ENCODE measurements at regions not wholly inside any gene's neighbourhood (a gene's known extent, or its start where the extent isn't known, plus 50 kb on each side); places are given as distances from the start of the nearest gene placed in this dataset.

DNA sequence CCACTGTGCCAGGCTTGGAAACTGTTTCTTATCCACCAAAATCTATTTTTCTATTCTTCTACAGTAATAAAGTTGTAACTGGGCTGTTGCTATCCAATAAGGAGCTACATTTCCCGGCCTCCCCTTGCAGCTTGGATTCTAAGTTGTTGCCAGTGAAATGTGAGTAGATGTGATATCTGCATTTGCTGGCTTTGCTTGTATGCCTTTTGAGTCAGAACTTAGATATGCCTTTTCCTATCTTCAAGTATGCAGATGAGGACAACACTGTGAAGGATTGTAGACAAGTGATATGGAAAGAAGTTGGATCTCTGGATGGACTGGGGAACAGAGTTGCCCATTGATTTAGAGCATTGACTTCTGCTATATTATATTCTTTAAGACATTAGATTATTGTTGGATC lies 236.9 kb downstream of the REEP3 start:
- TF ChIP-seq CTCF (conservative IDR thresholded peaks at IDR 0.05; ENCODE audit: low read depth, low read length) (no peak), EZH2 (IDR thresholded peaks at IDR 0.05; ENCODE audit: borderline replicate concordance, low read depth, low read length, poor library complexity, severe bottlenecking) (no peak)
- no peak overlapping the region for H3K27ac ChIP-seq (ENCODE audit: low read depth, low read length, poor library complexity, severe bottlenecking)
- CTCF ChIA-PET = no interaction called here
- H3K9me3 ChIP-seq (ENCODE audit: low read depth, low read length, poor library complexity, severe bottlenecking) = no peaks in the 10 kb centered on the region
- intact Hi-C loops (cut with micrococcal nuclease; ENCODE audit: unreplicated experiment) = no loop called here
- no TSS peak for BruUV-seq (replicated peaks)
- H3K4me1 ChIP-seq (ENCODE audit: insufficient read depth, low read length, poor library complexity, severe bottlenecking) = peaks cover 15% of the 10 kb centered on the region
- H3K4me3 ChIP-seq (ENCODE audit: low read depth, low read length, poor library complexity, severe bottlenecking) = no peak overlapping the region
- no peaks in the 10 kb centered on the region for H3K27me3 ChIP-seq (replicated peaks; ENCODE audit: insufficient read depth, low read depth, low read length, poor library complexity)
- no peaks in the 10 kb centered on the region for H3K36me3 ChIP-seq (ENCODE audit: insufficient read depth, low read length, poor library complexity, severe bottlenecking)
- POLR2A ChIA-PET (ENCODE audit: low non-redundant PET) = no interaction called here
- no peak for DNase-seq (ENCODE audit: low spot score)

DNA sequence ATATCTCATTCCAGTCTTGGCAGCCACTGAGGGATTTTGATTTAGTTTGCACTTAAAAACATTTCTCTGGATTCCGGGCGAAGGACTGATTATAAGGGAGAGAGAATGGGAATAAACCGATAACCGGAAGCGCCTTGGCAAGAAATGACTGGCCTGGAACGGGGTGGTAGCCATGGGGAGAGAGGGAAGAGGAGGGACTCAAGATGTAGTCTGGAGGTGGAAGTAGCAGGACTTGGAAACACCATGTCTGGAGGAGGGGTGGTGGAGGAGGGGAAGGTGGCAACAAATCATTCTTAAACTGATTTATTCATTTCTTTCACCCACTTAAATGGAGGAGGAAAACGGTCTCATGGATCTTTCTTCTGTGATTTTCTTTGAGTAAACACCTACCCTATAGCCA lies 238.1 kb downstream of the REEP3 start:
- ChIA-PET POLR2A (ENCODE audit: low non-redundant PET) (no interaction called here), CTCF (no interaction called here)
- peaks cover 25% of the 10 kb centered on the region for H3K4me1 ChIP-seq (ENCODE audit: insufficient read depth, low read length, poor library complexity, severe bottlenecking)
- no peaks in the 10 kb centered on the region for H3K36me3 ChIP-seq (ENCODE audit: insufficient read depth, low read length, poor library complexity, severe bottlenecking)
- H3K27ac ChIP-seq (ENCODE audit: low read depth, low read length, poor library complexity, severe bottlenecking) = no peak overlapping the region
- H3K9me3 ChIP-seq (ENCODE audit: low read depth, low read length, poor library complexity, severe bottlenecking) = no peaks in the 10 kb centered on the region
- no peak for DNase-seq (ENCODE audit: low spot score)
- no TSS peak for BruUV-seq (replicated peaks)
- no peaks in the 10 kb centered on the region for H3K27me3 ChIP-seq (replicated peaks; ENCODE audit: insufficient read depth, low read depth, low read length, poor library complexity)
- intact Hi-C loops (cut with micrococcal nuclease; ENCODE audit: unreplicated experiment) = no loop called here
- no peak for TF ChIP-seq EZH2 (IDR thresholded peaks at IDR 0.05; ENCODE audit: borderline replicate concordance, low read depth, low read length, poor library complexity, severe bottlenecking)
- no peak for TF ChIP-seq CTCF (conservative IDR thresholded peaks at IDR 0.05; ENCODE audit: low read depth, low read length)
- H3K4me3 ChIP-seq (ENCODE audit: low read depth, low read length, poor library complexity, severe bottlenecking) = no peak overlapping the region

GRCh38 chr10:63760034-63760707 lies 239.0 kb downstream of the REEP3 start:
- POLR2A ChIA-PET (ENCODE audit: low non-redundant PET) = no interaction called here
- Histone ChIP-seq H3K36me3 (ENCODE audit: insufficient read depth, low read length, poor library complexity, severe bottlenecking) (no peaks in the 10 kb centered on the region), H3K27me3 (replicated peaks; ENCODE audit: insufficient read depth, low read depth, low read length, poor library complexity) (no peaks in the 10 kb centered on the region), H3K27ac (ENCODE audit: low read depth, low read length, poor library complexity, severe bottlenecking) (no peak overlapping the region), H3K9me3 (ENCODE audit: low read depth, low read length, poor library complexity, severe bottlenecking) (no peaks in the 10 kb centered on the region), H3K4me3 (ENCODE audit: low read depth, low read length, poor library complexity, severe bottlenecking) (no peak overlapping the region), H3K4me1 (ENCODE audit: insufficient read depth, low read length, poor library complexity, severe bottlenecking) (peaks cover 25% of the 10 kb centered on the region)
- no TSS peak for BruUV-seq (replicated peaks)
- TF ChIP-seq CTCF (conservative IDR thresholded peaks at IDR 0.05; ENCODE audit: low read depth, low read length) (no peak), EZH2 (IDR thresholded peaks at IDR 0.05; ENCODE audit: borderline replicate concordance, low read depth, low read length, poor library complexity, severe bottlenecking) (no peak)
- intact Hi-C loops (cut with micrococcal nuclease; ENCODE audit: unreplicated experiment) = loop anchor here (5.0 to 10.0 kb wide), 2 partner anchors 33 to 1165 kb away; no protein-coding TSS in a partner anchor
- CTCF ChIA-PET = no interaction called here
- no peak for DNase-seq (ENCODE audit: low spot score)

Data from A673 (cell line).